GM19239 (cell line): ENCODE measurements at regions not wholly inside any gene's neighbourhood (a gene's known extent, or its start where the extent isn't known, plus 50 kb on each side); places are given as distances from the start of the nearest gene placed in this dataset.
"Not testable (repeated sequence)": the region's sequence is repeated elsewhere in the genome, so short reads cannot be mapped to it uniquely, and the experiment has no call there.

Experiments
- DNase-seq: peaks from one replicate; pipeline ENCODE4 v3.0.0; 2011; ENCODE audit warnings: low spot score; ENCODE audit not compliant: insufficient read length
- FAIRE-seq: peaks from 2 replicates; lab custom pipeline; 2011; peaks lifted over from hg19 to GRCh38; lab: Jason Lieb, UNC

- DNase-seq (no peak), FAIRE-seq (no peak)
Observed at GRCh38 chr18:67455890-67456501, 60.5 kb downstream of the DSEL start.

GRCh38 chr18:67453901-67454300, 62.6 kb downstream of the DSEL start:
- DNase-seq (no peak), FAIRE-seq (no peak)

DNA sequence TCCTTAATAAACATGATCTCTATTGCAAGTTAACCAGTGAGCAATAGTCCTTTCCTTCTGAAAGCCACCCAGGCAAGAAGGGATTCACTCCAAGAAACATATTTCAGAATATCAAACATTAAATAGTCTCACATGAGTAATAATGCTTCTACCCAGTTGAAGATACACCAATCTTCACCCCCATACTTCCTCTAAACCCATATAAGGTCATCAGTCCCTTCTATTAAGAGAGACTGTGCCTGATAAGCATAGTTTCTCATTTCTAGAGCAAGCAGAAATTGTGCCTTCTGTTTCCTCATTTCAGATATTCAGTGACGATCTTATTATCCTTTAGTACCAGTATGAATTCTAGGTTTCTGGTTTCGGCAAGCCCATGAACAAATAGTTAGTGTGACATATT, 64.6 kb downstream of the DSEL start:
- FAIRE-seq (no peak), DNase-seq (no peak)

DNA sequence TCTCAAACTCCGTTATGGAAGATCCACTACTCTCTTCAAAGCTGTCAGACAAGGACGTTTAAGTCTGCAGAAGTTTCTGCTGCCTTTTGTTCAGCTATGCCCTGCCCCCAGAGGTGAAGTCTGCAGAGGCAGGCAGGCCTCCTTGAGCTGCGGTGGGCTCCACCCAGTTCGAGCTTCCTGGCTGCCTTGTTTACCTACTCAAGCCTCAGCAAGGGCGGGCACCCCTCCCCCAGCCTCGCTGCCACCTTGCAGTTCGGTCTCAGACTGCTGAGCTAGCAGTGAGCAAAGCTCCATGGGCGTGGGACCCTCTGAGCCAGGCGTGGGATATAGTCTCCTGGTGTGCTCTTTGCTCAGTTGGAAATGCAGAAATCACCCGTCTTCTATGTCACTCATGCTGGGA, 65.4 kb downstream of the DSEL start:
- not testable (repeated sequence) for DNase-seq, FAIRE-seq

- no peak for FAIRE-seq
- DNase-seq: no peak
Observed at GRCh38 chr18:67433971-67434370, 82.5 kb downstream of the DSEL start.

DNA sequence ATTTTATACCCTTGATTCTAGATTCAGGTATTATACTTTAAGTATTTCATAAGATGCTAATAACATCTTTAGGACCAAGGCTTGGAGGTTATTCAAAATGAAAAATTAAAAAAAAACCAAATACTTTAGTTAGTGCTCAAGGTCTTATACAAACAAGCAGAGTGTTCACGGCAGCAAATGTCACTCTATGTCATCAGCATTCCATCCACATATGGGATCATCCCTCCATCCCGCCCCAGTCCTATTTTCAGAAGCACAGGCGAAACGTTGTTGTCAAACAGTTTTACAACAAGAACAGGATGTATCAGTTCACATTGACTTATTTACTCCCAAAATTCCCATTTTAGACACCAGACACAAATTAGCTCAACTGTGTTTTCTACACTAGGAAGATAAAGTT, 83.7 kb downstream of the DSEL start:
- FAIRE-seq (no peak), DNase-seq (no peak)

DNA sequence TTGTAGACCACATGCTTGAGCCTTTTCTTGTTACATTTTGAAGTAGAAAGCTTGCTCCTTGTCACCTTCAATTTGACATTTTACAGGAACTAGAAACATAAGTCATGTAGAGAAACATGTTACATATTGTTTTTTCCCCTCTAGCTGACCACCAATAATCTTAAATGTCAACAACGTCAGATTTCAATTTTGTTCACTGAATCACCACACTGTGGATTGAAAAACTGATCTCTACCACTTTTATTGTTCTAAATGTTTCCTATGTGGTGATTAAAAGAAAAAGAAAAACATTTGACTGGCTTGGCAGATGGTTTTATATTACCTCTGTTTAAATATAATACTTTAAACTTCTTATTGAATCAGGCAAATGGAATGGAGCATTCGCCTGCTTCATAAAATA, 87.7 kb downstream of the DSEL start:
- DNase-seq: no peak
- no peak for FAIRE-seq

GRCh38 chr18:67428158-67428557, 88.4 kb downstream of the DSEL start:
- FAIRE-seq: no peak
- no peak for DNase-seq

GRCh38 chr18:67426486-67426885, 90.0 kb downstream of the DSEL start:
- DNase-seq: no peak
- no peak for FAIRE-seq

DNA sequence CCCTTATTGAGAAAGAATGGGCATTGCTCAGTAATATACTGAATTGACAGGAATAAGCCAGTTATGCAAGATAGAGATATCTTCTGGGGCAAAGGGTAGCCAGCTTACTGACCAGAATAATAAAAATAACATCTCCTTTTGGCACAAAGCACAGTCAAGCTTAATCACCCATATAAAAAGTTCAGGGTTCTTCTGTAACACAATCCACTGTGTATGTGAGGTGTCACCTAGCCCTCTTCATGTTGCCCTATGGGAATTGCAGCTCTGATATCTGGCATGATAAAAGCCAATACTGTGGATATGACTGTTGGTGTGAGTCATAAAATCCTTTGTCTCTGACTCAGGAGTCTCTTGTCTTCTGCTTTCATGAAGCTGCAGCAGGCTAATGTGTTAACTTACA, 90.8 kb downstream of the DSEL start:
- FAIRE-seq: no peak
- DNase-seq: no peak

GRCh38 chr18:67421651-67422050, 94.9 kb downstream of the DSEL start:
- no peak for DNase-seq
- FAIRE-seq: no peak

- FAIRE-seq: peak; percentile 60
- peak; percentile 18 for DNase-seq
Observed at GRCh38 chr18:67417864-67418523, 98.5 kb downstream of the DSEL start.

DNA sequence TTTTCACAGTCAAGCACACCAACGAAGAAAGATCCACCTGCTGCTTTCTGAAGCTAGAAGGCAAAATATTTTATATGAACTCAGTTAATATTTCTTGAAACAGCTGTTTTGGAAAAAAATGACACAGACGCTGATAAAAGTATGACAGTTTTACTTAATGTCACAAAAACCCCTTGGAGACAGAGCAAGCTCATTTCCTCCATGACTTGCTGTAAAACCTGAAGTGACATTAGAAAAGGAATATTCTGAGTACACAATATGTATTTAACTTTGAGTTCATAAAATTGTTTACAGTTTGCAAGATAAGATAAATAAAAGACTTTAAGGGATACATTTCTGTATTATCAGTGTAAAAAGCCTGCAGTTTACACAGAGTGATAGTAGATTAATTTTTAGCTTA, 105.4 kb downstream of the DSEL start:
- DNase-seq (no peak), FAIRE-seq (no peak)

DNA sequence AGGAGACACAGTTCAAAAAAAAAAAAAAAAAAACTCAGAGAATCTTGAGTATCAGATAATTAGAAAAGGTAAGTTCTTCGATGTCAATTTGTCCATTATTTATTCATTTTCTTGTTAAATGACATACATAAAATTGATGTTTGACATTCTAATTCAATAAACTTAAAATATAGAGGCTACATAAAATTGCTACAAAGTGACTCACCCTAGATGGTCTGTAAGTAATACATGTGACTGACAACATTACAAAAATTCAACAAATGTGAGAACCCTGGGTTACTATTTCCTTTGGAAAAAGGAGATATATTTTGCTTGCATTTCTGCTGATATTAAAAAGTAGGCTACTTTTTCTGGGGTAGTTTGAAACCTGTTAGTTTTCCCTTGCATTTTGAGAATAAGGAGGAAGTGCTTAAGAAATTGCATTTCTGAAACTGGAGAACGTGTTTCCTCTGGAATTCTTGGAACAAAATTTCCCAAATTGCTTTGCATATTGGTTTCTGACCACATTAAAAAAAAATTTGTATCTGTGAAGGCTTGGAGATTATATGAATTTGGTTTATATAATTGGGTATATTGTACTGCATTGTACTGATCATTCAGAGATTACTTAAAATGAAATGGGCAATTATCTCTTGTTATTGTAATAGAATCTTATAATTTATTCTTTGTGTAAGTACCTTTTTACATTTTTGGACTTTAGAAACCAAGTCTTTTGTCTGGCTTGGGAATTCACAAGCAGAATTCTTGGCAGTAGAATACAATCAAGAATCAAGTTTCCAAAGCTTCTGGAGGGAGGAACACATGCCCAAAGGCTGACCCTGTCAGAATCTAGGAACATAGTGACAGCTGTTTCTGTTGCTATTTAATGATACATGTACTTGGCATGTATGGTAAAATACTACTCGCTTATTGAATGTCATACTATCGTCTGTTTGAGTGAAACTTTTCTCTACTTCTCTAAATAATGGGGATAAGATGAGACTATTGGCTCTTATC, 106.1 kb downstream of the DSEL start:
- DNase-seq: no peak
- FAIRE-seq: no peak

GRCh38 chr18:67408240-67408639, 108.3 kb downstream of the DSEL start:
- no peak for FAIRE-seq
- no peak for DNase-seq

- DNase-seq: no peak
- FAIRE-seq: no peak
Observed at GRCh38 chr18:67406714-67407113, 109.8 kb downstream of the DSEL start.

DNA sequence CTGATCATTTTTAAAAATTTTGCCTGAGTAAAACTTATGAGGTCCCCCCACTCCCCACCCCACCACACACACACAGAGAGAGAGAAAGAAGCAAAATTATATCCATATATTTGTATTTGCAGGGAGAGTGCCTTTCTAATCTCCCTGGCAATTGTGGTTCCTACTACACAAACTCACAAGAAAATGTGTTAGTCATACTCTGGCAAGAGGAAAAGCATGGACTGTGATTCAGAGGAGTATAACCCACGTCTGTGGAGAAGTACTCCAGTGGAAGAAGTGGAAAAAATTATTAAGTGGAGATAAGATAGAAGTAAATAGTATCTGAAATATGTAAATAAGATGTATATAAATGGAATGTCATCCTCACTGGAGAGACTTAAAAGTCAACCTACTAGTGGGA, 114.0 kb downstream of the DSEL start:
- FAIRE-seq: no peak
- no peak for DNase-seq

- DNase-seq (no peak), FAIRE-seq (no peak)
Observed at GRCh38 chr18:67400502-67401117, 115.9 kb downstream of the DSEL start.

DNA sequence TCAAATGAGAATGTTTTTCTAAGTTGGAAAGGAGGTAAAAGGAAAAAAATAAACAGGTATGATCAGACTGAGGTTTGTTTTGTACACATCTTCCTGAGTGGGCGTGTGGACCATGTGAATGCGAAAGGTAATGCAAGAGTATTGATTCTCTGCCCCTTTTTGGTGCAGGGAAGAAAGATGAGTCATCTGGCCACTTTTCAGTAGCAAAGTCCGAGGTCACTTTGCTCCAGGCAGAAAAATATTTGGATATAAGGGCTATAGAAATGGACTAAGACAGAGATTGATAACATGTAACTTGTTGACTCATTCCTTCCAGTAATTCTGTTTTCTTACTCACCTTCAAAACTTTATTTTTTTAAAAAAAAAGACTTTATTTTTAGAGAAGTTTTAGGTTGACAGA, 130.5 kb downstream of the DSEL start:
- FAIRE-seq: no peak
- DNase-seq: no peak

GRCh38 chr18:67385455-67385854, 131.1 kb downstream of the DSEL start:
- DNase-seq: no peak
- FAIRE-seq: no peak

- not testable (repeated sequence) for FAIRE-seq, DNase-seq
Observed at GRCh38 chr18:67384057-67384456, 132.5 kb downstream of the DSEL start.
